Prostate gland (tissue), 2 donors: ENCODE measurements at regions not wholly inside any gene's neighbourhood (a gene's known extent, or its start where the extent isn't known, plus 50 kb on each side); places are given as distances from the start of the nearest gene placed in this dataset.
A peak's percentile ranks its signal among the peaks of the same experiment; 100 is the strongest.

Source experiments
- DNase-seq: peaks from one replicate; pipeline ENCODE4 v3.0.0-alpha.2; 2019; ENCODE audit warnings: low spot score
- H3K27ac ChIP-seq, 2 donors: fragments of 200-600 bp; sonication (generic); 2 replicates each; pipeline ENCODE4 v1.5.1; 2017 to 2019
- H3K27me3 ChIP-seq: fragments of 200-600 bp; sonication (generic); replicated peaks from 2 replicates; pipeline ENCODE4 v1.5.1; 2019; ENCODE audit not compliant: insufficient read depth
- H3K36me3 ChIP-seq, 2 donors: fragments of 200-600 bp; sonication (generic); 1 replicate in 1 of 2; 2 replicates in 1 of 2; pipeline versions ENCODE4 v1.5.1 to v1.8.1; 2017 to 2019
- H3K4me1 ChIP-seq: fragments of 200-600 bp; sonication (generic); replicated peaks from 2 replicates; pipeline ENCODE4 v1.5.1; 2019
- H3K4me3 ChIP-seq, 2 donors: fragments of 200-600 bp; sonication (generic); 2 replicates each; pipeline ENCODE4 v1.5.1; 2017 to 2019
- H3K9me3 ChIP-seq: fragments of 200-600 bp; sonication (generic); 2 replicates; pipeline ENCODE4 v1.5.1; 2017
- CTCF ChIP-seq, 4 experiments: fragments of 200-600 bp in 2 of 4; fragments of 450-650 bp in 2 of 4; sonication (generic) in 2 of 4; IDR thresholded peaks; 1 replicate in 3 of 4; 2 replicates in 1 of 4; pipeline ENCODE4 v1.5.1; 2016 to 2019; ENCODE audit warnings: antibody characterized with exemption in 4 of 4, mild to moderate bottlenecking in 2 of 4, moderate library complexity in 2 of 4
- POLR2A ChIP-seq: fragments of 450-650 bp; IDR thresholded peaks from one replicate; pipeline ENCODE4 v1.6.1; 2016; ENCODE audit warnings: antibody characterized with exemption, mild to moderate bottlenecking
- POLR2AphosphoS5 ChIP-seq: sonication (generic); formaldehyde crosslinking; IDR thresholded peaks from one replicate; pipeline ENCODE4 v1.6.1; 2017; ENCODE audit warnings: antibody characterized with exemption
- WGBS: methylation state at CpG from one replicate; pipeline ENCODE4 v1.1.5; 2018; 5-methylcytosine and 5-hydroxymethylcytosine counted together
- intact Hi-C: fragments of 100-400 bp; cut with DNase I; formaldehyde crosslinking; loops from one replicate; pipeline ENCODE4 v1.14.2; 2022

GRCh38 chr10:78944723-78945312 lies 123.9 kb upstream of the ZMIZ1 start:
- Histone ChIP-seq H3K9me3 (no peaks in the 10 kb centered on the region), H3K27ac (peak overlapping the region; percentile 4 to 38), H3K36me3 (no peaks in the 10 kb centered on the region), H3K4me3 (no peak overlapping the region), H3K27me3 (no peaks in the 10 kb centered on the region), H3K4me1 (no peaks in the 10 kb centered on the region)
- no peak for DNase-seq
- intact Hi-C loops: no loop called here
- TF ChIP-seq CTCF (IDR thresholded peaks at IDR 0.05) (no peak), POLR2AphosphoS5 (peak; percentile 29)
- WGBS: 42% methylated on average over 3 of the region's 3 CpGs

- no peak overlapping the region for H3K27ac ChIP-seq
- H3K27me3 ChIP-seq: no peaks in the 10 kb centered on the region
- no peaks in the 10 kb centered on the region for H3K9me3 ChIP-seq
- intact Hi-C loops: no loop called here
- H3K4me3 ChIP-seq: no peak overlapping the region
- no peaks in the 10 kb centered on the region for H3K4me1 ChIP-seq
- no peaks in the 10 kb centered on the region for H3K36me3 ChIP-seq
- no peak for TF ChIP-seq POLR2A
- no peak for TF ChIP-seq CTCF (IDR thresholded peaks at IDR 0.05)
- TF ChIP-seq POLR2AphosphoS5: no peak
- WGBS: 83% methylated on average over 4 of the region's 4 CpGs
- no peak for DNase-seq
Measured at GRCh38 chr10:78945838-78946237, 122.9 kb upstream of the ZMIZ1 start.

- DNase-seq: no peak
- WGBS: 77% methylated on average over 6 of the region's 6 CpGs
- Histone ChIP-seq H3K4me3 (no peak overlapping the region), H3K4me1 (no peaks in the 10 kb centered on the region), H3K27ac (no peak overlapping the region), H3K27me3 (no peaks in the 10 kb centered on the region), H3K9me3 (no peaks in the 10 kb centered on the region), H3K36me3 (no peaks in the 10 kb centered on the region)
- no peak for TF ChIP-seq CTCF (IDR thresholded peaks at IDR 0.05)
- no peak for TF ChIP-seq POLR2AphosphoS5
- TF ChIP-seq POLR2A: no peak
- intact Hi-C loops: no loop called here
Measured at GRCh38 chr10:78947226-78947625, 121.5 kb upstream of the ZMIZ1 start.

GRCh38 chr10:78947733-78948132 lies 121.0 kb upstream of the ZMIZ1 start:
- intact Hi-C loops: no loop called here
- WGBS: 81% methylated on average over 2 of the region's 2 CpGs
- Histone ChIP-seq H3K36me3 (no peaks in the 10 kb centered on the region), H3K4me1 (no peaks in the 10 kb centered on the region), H3K27me3 (no peaks in the 10 kb centered on the region), H3K4me3 (no peak overlapping the region), H3K9me3 (no peaks in the 10 kb centered on the region), H3K27ac (no peak overlapping the region)
- no peak for DNase-seq
- no peak for TF ChIP-seq POLR2A
- TF ChIP-seq CTCF (IDR thresholded peaks at IDR 0.05): no peak

GRCh38 chr10:78948621-78949030 lies 120.1 kb upstream of the ZMIZ1 start:
- Histone ChIP-seq H3K4me1 (no peaks in the 10 kb centered on the region), H3K27ac (no peak overlapping the region), H3K36me3 (no peaks in the 10 kb centered on the region), H3K27me3 (no peaks in the 10 kb centered on the region), H3K4me3 (no peak overlapping the region), H3K9me3 (no peaks in the 10 kb centered on the region)
- TF ChIP-seq POLR2A (no peak), CTCF (IDR thresholded peaks at IDR 0.05) (no peak), POLR2AphosphoS5 (no peak)
- intact Hi-C loops: no loop called here
- no peak for DNase-seq
- 63% methylated on average over 3 of the region's 6 CpGs for WGBS
